Endothelial cell of umbilical vein (primary cell): ENCODE measurements at regions not wholly inside any gene's neighbourhood (a gene's known extent, or its start where the extent isn't known, plus 50 kb on each side); places are given as distances from the start of the nearest gene placed in this dataset.

ENCODE experiments used
- BruUV-seq: library from RNA; stranded (reverse); fragments of 400-500 nt; replicated peaks from 2 replicates; lab custom pipeline; 2021; lab: Mats Ljungman, UMichigan
- CTCF ChIA-PET: fragments of 300-600, 350-600 bp; sonication (Branson Sonifier 250); formaldehyde crosslinking; loops from one replicate; lab custom pipeline; 2021; ENCODE audit warnings: antibody characterized with exemption, inconsistent platforms; lab: Charles Lee
- POLR2A ChIA-PET: fragments of 300-600, 350-600 bp; sonication (Branson Sonifier 250); formaldehyde crosslinking; loops from one replicate; lab custom pipeline; 2021; ENCODE audit warnings: antibody characterized with exemption, inconsistent platforms; lab: Charles Lee
- DNase-seq: peaks from one replicate; pipeline ENCODE4 v3.0.0-alpha.2; 2011; ENCODE audit warnings: low read depth, low spot score
- FAIRE-seq: peaks from 2 replicates; lab custom pipeline; 2011; peaks lifted over from hg19 to GRCh38; lab: Jason Lieb, UNC
- H2AFZ ChIP-seq: 2 replicates; pipeline ENCODE4 v1.6.0; 2012; ENCODE audit warnings: low read depth, low read length, control low read depth, inconsistent platforms
- H3K27ac ChIP-seq: 2 replicates; pipeline ENCODE4 v1.5.1; 2011; ENCODE audit warnings: low read depth, mild to moderate bottlenecking, control low read depth, low read length, moderate library complexity; ENCODE audit not compliant: insufficient read depth
- H3K27me3 ChIP-seq, 2 experiments: 2 replicates each; pipeline versions ENCODE4 v1.6.0 to v1.6.1; 2011; ENCODE audit warnings: low read length in 2 of 2, mixed read lengths in 1 of 2; ENCODE audit not compliant: control insufficient read depth in 2 of 2, insufficient read depth in 2 of 2
- H3K36me3 ChIP-seq, 2 experiments: 2 replicates in 1 of 2; 3 replicates in 1 of 2; pipeline ENCODE4 v1.5.1; 2011; ENCODE audit warnings: low read length in 2 of 2, mild to moderate bottlenecking in 1 of 2, moderate library complexity in 1 of 2; ENCODE audit not compliant: control insufficient read depth in 2 of 2, insufficient read depth in 2 of 2; ENCODE audit errors: extremely low read depth in 1 of 2
- H3K4me1 ChIP-seq: 3 replicates; pipeline ENCODE4 v1.5.1; 2011; ENCODE audit warnings: mild to moderate bottlenecking, low read length; ENCODE audit not compliant: control insufficient read depth, insufficient read depth; ENCODE audit errors: extremely low read depth
- H3K4me2 ChIP-seq: 2 replicates; pipeline ENCODE4 v1.6.1; 2011; ENCODE audit warnings: low read length, control low read depth, mixed read lengths; ENCODE audit not compliant: insufficient read depth
- H3K4me3 ChIP-seq, 3 experiments: fragments of 200-600 bp in 1 of 3; sonication (generic), shearing (Covaris generic) in 1 of 3; replicated peaks in 1 of 3; 2 replicates each; pipeline ENCODE4 v1.5.1; 2011 to 2016; ENCODE audit warnings: control low read depth in 3 of 3, low read length in 3 of 3, mild to moderate bottlenecking in 2 of 3, inconsistent platforms in 1 of 3, low read depth in 1 of 3, moderate library complexity in 1 of 3; ENCODE audit not compliant: insufficient read depth in 1 of 3
- H3K79me2 ChIP-seq: 2 replicates; pipeline ENCODE4 v1.6.0; 2012; ENCODE audit warnings: low read length, inconsistent platforms; ENCODE audit not compliant: control insufficient read depth, insufficient read depth
- H3K9ac ChIP-seq: replicated peaks from 2 replicates; pipeline ENCODE3; 2011; ENCODE audit warnings: low read length, control low read depth; ENCODE audit not compliant: insufficient read depth; ENCODE audit errors: extremely low read depth
- H3K9me1 ChIP-seq: replicated peaks from 3 replicates; pipeline ENCODE4 v1.6.0; 2011; ENCODE audit warnings: mild to moderate bottlenecking, low read length; ENCODE audit not compliant: control insufficient read depth, insufficient read depth; ENCODE audit errors: extremely low read depth
- H3K9me3 ChIP-seq: replicated peaks from 2 replicates; pipeline ENCODE4 v1.5.1; 2012; ENCODE audit warnings: low read length, inconsistent platforms; ENCODE audit not compliant: control insufficient read depth, insufficient read depth
- H4K20me1 ChIP-seq: replicated peaks from 2 replicates; pipeline ENCODE3; 2011; ENCODE audit warnings: mild to moderate bottlenecking, low read length; ENCODE audit not compliant: control insufficient read depth, insufficient read depth; ENCODE audit errors: extremely low read depth
- CTCF ChIP-seq, 2 donors: IDR thresholded peaks; 1 replicate in 1 of 2; 2 replicates in 1 of 2; pipeline ENCODE4 v1.5.1; 2011; ENCODE audit warnings: low read length in 2 of 2, mild to moderate bottlenecking in 2 of 2, moderate library complexity in 2 of 2, control low read depth in 1 of 2, inconsistent platforms in 1 of 2, low read depth in 1 of 2; ENCODE audit not compliant: insufficient read depth in 1 of 2; ENCODE audit errors: extremely low read depth in 1 of 2
- EZH2 ChIP-seq: IDR thresholded peaks from 2 replicates; pipeline ENCODE4 v1.6.1; 2012; ENCODE audit warnings: borderline replicate concordance, low read depth, mild to moderate bottlenecking, moderate library complexity, low read length, inconsistent platforms; ENCODE audit not compliant: severe bottlenecking
- GATA2 ChIP-seq: IDR thresholded peaks from 2 replicates; pipeline ENCODE4 v1.7.0; 2011; ENCODE audit warnings: low read depth, mild to moderate bottlenecking, moderate library complexity, mixed read lengths, low read length; ENCODE audit not compliant: insufficient read length, insufficient read depth
- JUN ChIP-seq: IDR thresholded peaks from 2 replicates; pipeline ENCODE4 v1.6.1; 2011; ENCODE audit warnings: borderline replicate concordance, low read depth; ENCODE audit not compliant: insufficient read length, insufficient read depth
- MAX ChIP-seq: IDR thresholded peaks from 2 replicates; pipeline ENCODE4 v1.6.1; 2011; ENCODE audit not compliant: insufficient read depth, insufficient read length
- MYC ChIP-seq: IDR thresholded peaks from one replicate; pipeline ENCODE4 v1.6.1; 2011; ENCODE audit warnings: mild to moderate bottlenecking, low read depth, low read length
- POLR2A ChIP-seq: IDR thresholded peaks from 2 replicates; pipeline ENCODE4 v1.6.1; 2012; ENCODE audit warnings: low read depth, mild to moderate bottlenecking, control low read depth, low read length
- POLR2AphosphoS5 ChIP-seq: IDR thresholded peaks from 2 replicates; pipeline ENCODE4 v1.6.1; 2012; ENCODE audit warnings: low read depth, mild to moderate bottlenecking, control low read depth, low read length, moderate library complexity; ENCODE audit not compliant: insufficient read depth
- dilution Hi-C: fragments of 300-500 bp; cut with MboI; formaldehyde crosslinking; loops from one replicate; pipeline ENCODE4 v1.15.0; 2019; ENCODE audit warnings: low sequenced_read_pairs; ENCODE audit not compliant: extremely low pct_ligation_motif_present
- intact Hi-C: fragments of 100-400 bp; cut with micrococcal nuclease; formaldehyde crosslinking; loops from one replicate; pipeline ENCODE4 v1.10.0; 2022

- H3K36me3 ChIP-seq = no peaks in the 10 kb centered on the region
- ChIA-PET POLR2A (no interaction called here), CTCF (no interaction called here)
- H3K9me3 ChIP-seq = no peaks in the 10 kb centered on the region
- H3K4me1 ChIP-seq = no peaks in the 10 kb centered on the region
- H3K9me1 ChIP-seq = no peaks in the 10 kb centered on the region
- H4K20me1 ChIP-seq = no peaks in the 10 kb centered on the region
- TF ChIP-seq CTCF (IDR thresholded peaks at IDR 0.05; ENCODE audit: extremely low read depth in 1 of 2, insufficient read depth in 1 of 2, low read depth in 1 of 2, low read length in 2 of 2) (no peak), MAX (no peak), POLR2A (no peak), MYC (no peak), EZH2 (no peak), GATA2 (no peak), POLR2AphosphoS5 (no peak), JUN (no peak)
- FAIRE-seq (no peak), DNase-seq (no peak)
- H2AFZ ChIP-seq = no peak overlapping the region
- BruUV-seq = no TSS peak
- no peaks in the 10 kb centered on the region for H3K27me3 ChIP-seq
- no peak overlapping the region for H3K4me3 ChIP-seq
- intact Hi-C loops = no loop called here
- no peak overlapping the region for H3K4me2 ChIP-seq
- H3K27ac ChIP-seq = no peak overlapping the region
- dilution Hi-C loops = no loop called here
- H3K9ac ChIP-seq = no peak overlapping the region
- no peaks in the 10 kb centered on the region for H3K79me2 ChIP-seq
Measured at GRCh38 chr5:145293716-145294115, 541.4 kb downstream of the PRELID2 start.
